ENCODE measurements at regions not wholly inside any gene's neighbourhood (a gene's known extent, or its start where the extent isn't known, plus 50 kb on each side); places are given as distances from the start of the nearest gene placed in this dataset.

GRCh38 chr12:73902260-73902659 lies 635.4 kb upstream of the ATXN7L3B start:
- H3K79me2 ChIP-seq (ENCODE audit: insufficient read depth, low read length): no peaks in the 10 kb centered on the region
- H3K4me2 ChIP-seq (ENCODE audit: low read length): no peak overlapping the region
- no peaks in the 10 kb centered on the region for H3K9me3 ChIP-seq (ENCODE audit: low read length)
- H3F3A ChIP-seq (ENCODE audit: insufficient read depth, low read length): no peaks in the 10 kb centered on the region
- no peak overlapping the region for H3K27ac ChIP-seq (ENCODE audit: low read depth, low read length, poor library complexity, severe bottlenecking)
- H3K27me3 ChIP-seq (ENCODE audit: insufficient read depth, low read length): no peaks in the 10 kb centered on the region
- H3K9ac ChIP-seq (ENCODE audit: low read length): no peak overlapping the region
- H4K20me1 ChIP-seq (ENCODE audit: insufficient read depth, low read length): no peaks in the 10 kb centered on the region
- H3K4me1 ChIP-seq (ENCODE audit: insufficient read depth, low read length, severe bottlenecking): no peaks in the 10 kb centered on the region
- H3K9me2 ChIP-seq (ENCODE audit: low read depth, low read length): no peaks in the 10 kb centered on the region
- no peak overlapping the region for H2AFZ ChIP-seq (ENCODE audit: low read length)
- TF ChIP-seq EZH2 (IDR thresholded peaks at IDR 0.05; ENCODE audit: borderline replicate concordance, low read length) (no peak), CTCF (IDR thresholded peaks at IDR 0.05; ENCODE audit: low read length) (no peak)
- no peaks in the 10 kb centered on the region for H3K36me3 ChIP-seq (ENCODE audit: insufficient read depth, low read length)
- H3K4me3 ChIP-seq (ENCODE audit: low read depth, low read length, poor library complexity, severe bottlenecking): no peak overlapping the region

- Histone ChIP-seq H3K4me2 (ENCODE audit: low read length) (no peak overlapping the region), H3K27ac (ENCODE audit: low read depth, low read length, poor library complexity, severe bottlenecking) (no peak overlapping the region), H3K9me3 (ENCODE audit: low read length) (no peaks in the 10 kb centered on the region), H2AFZ (ENCODE audit: low read length) (no peak overlapping the region), H3K36me3 (ENCODE audit: insufficient read depth, low read length) (no peaks in the 10 kb centered on the region), H3K9me2 (ENCODE audit: low read depth, low read length) (no peaks in the 10 kb centered on the region), H3K79me2 (ENCODE audit: insufficient read depth, low read length) (no peaks in the 10 kb centered on the region), H3K27me3 (ENCODE audit: insufficient read depth, low read length) (no peaks in the 10 kb centered on the region), H3K4me1 (ENCODE audit: insufficient read depth, low read length, severe bottlenecking) (no peaks in the 10 kb centered on the region), H3K4me3 (ENCODE audit: low read depth, low read length, poor library complexity, severe bottlenecking) (no peak overlapping the region), H3F3A (ENCODE audit: insufficient read depth, low read length) (no peaks in the 10 kb centered on the region), H4K20me1 (ENCODE audit: insufficient read depth, low read length) (no peaks in the 10 kb centered on the region), H3K9ac (ENCODE audit: low read length) (no peak overlapping the region)
- TF ChIP-seq EZH2 (IDR thresholded peaks at IDR 0.05; ENCODE audit: borderline replicate concordance, low read length): no peak
- no peak for TF ChIP-seq CTCF (IDR thresholded peaks at IDR 0.05; ENCODE audit: low read length)
These were observed 630.9 kb upstream of the ATXN7L3B start for GRCh38 chr12:73906757-73907156.

GRCh38 chr12:73935817-73936216 lies 601.8 kb upstream of the ATXN7L3B start:
- Histone ChIP-seq H3K9me2 (ENCODE audit: low read depth, low read length) (no peaks in the 10 kb centered on the region), H3K4me2 (ENCODE audit: low read length) (no peak overlapping the region), H3K27me3 (ENCODE audit: insufficient read depth, low read length) (no peaks in the 10 kb centered on the region), H3K9ac (ENCODE audit: low read length) (no peak overlapping the region), H3K9me3 (ENCODE audit: low read length) (no peaks in the 10 kb centered on the region), H2AFZ (ENCODE audit: low read length) (no peak overlapping the region), H3K36me3 (ENCODE audit: insufficient read depth, low read length) (no peaks in the 10 kb centered on the region), H3K27ac (ENCODE audit: low read depth, low read length, poor library complexity, severe bottlenecking) (no peak overlapping the region), H3K79me2 (ENCODE audit: insufficient read depth, low read length) (no peaks in the 10 kb centered on the region), H3K4me1 (ENCODE audit: insufficient read depth, low read length, severe bottlenecking) (peaks cover 5% of the 10 kb centered on the region), H4K20me1 (ENCODE audit: insufficient read depth, low read length) (no peaks in the 10 kb centered on the region), H3F3A (ENCODE audit: insufficient read depth, low read length) (no peaks in the 10 kb centered on the region), H3K4me3 (ENCODE audit: low read depth, low read length, poor library complexity, severe bottlenecking) (no peak overlapping the region)
- peak; percentile 65 for TF ChIP-seq CTCF (IDR thresholded peaks at IDR 0.05; ENCODE audit: low read length)
- TF ChIP-seq EZH2 (IDR thresholded peaks at IDR 0.05; ENCODE audit: borderline replicate concordance, low read length): no peak

Data from OCI-LY1 (cell line).